ENCODE measurements at regions not wholly inside any gene's neighbourhood (a gene's known extent, or its start where the extent isn't known, plus 50 kb on each side); places are given as distances from the start of the nearest gene placed in this dataset.

DNA sequence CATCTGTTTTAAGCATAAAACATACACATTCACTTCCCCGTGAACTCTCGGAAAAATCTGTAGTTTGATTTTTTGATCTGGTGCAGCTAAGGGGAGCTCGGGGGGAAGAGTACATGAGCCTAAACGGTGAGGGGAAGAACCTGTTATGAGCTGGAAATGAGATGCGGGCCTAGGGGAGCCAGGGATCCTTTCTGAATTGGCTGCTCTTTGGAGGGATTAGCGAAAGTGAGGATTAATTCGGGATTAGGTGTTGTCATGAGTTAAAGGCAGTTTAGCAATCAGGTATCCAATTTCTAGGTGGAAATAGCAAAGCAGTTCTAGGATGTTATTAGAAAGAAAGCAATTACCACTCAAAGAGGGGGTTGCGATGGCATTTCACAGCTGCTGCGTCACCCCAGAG lies 51.1 kb upstream of the ADARB2 start:
- TF ChIP-seq POLR2A (IDR thresholded peaks at IDR 0.05) = no peak
- TF ChIP-seq, protein P1, sequence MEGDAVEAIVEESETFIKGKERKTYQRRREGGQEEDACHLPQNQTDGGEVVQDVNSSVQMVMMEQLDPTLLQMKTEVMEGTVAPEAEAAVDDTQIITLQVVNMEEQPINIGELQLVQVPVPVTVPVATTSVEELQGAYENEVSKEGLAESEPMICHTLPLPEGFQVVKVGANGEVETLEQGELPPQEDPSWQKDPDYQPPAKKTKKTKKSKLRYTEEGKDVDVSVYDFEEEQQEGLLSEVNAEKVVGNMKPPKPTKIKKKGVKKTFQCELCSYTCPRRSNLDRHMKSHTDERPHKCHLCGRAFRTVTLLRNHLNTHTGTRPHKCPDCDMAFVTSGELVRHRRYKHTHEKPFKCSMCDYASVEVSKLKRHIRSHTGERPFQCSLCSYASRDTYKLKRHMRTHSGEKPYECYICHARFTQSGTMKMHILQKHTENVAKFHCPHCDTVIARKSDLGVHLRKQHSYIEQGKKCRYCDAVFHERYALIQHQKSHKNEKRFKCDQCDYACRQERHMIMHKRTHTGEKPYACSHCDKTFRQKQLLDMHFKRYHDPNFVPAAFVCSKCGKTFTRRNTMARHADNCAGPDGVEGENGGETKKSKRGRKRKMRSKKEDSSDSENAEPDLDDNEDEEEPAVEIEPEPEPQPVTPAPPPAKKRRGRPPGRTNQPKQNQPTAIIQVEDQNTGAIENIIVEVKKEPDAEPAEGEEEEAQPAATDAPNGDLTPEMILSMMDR (IDR thresholded peaks at IDR 0.05 in 8 of 11, conservative IDR thresholded peaks at IDR 0.05 in 3 of 11) = no peak

Measured in spleen (tissue), 7 donors.